OCI-LY3 (cell line): ENCODE measurements at regions not wholly inside any gene's neighbourhood (a gene's known extent, or its start where the extent isn't known, plus 50 kb on each side); places are given as distances from the start of the nearest gene placed in this dataset.

ENCODE experiments used
- H2AFZ ChIP-seq: fragments of 200-600, 300-600 bp; shearing (Covaris generic); 2 replicates; pipeline ENCODE4 v1.6.0; 2014; ENCODE audit warnings: antibody characterized with exemption, low read depth, low read length
- H3K27ac ChIP-seq: fragments of 200-600, 300-600 bp; sonication (generic); 2 replicates; pipeline ENCODE4 v1.5.1; 2014; ENCODE audit warnings: mild to moderate bottlenecking, low read length, moderate library complexity, mixed read lengths
- H3K27me3 ChIP-seq: fragments of 200-600, 300-600 bp; sonication (generic); 2 replicates; pipeline ENCODE4 v1.6.1; 2014; ENCODE audit warnings: low read depth, low read length, mixed read lengths
- H3K36me3 ChIP-seq: fragments of 200-600, 300-600 bp; sonication (generic); replicated peaks from 2 replicates; pipeline ENCODE3; 2014; ENCODE audit warnings: low read depth, low read length, mixed read lengths
- H3K4me1 ChIP-seq: fragments of 300-600, 200-600 bp; sonication (generic); 2 replicates; pipeline ENCODE4 v1.6.1; 2014; ENCODE audit warnings: low read length, mixed read lengths
- H3K4me2 ChIP-seq: fragments of 200-600, 300-600 bp; sonication (generic); 2 replicates; pipeline ENCODE4 v1.6.1; 2014; ENCODE audit warnings: low read length, mixed read lengths
- H3K4me3 ChIP-seq: fragments of 300-600, 200-600 bp; sonication (generic); 2 replicates; pipeline ENCODE4 v1.5.1; 2014; ENCODE audit warnings: antibody characterized with exemption, mild to moderate bottlenecking, low read length, moderate library complexity
- H3K79me2 ChIP-seq: fragments of 300-600, 200-600 bp; shearing (Covaris generic); 2 replicates; pipeline ENCODE4 v1.6.1; 2014; ENCODE audit warnings: mild to moderate bottlenecking, low read length, mixed read lengths
- H3K9ac ChIP-seq: fragments of 300-600, 200-600 bp; shearing (Covaris generic); 2 replicates; pipeline ENCODE4 v1.6.0; 2014; ENCODE audit warnings: mild to moderate bottlenecking, low read length, moderate library complexity
- H3K9me3 ChIP-seq: fragments of 200-600, 300-600 bp; shearing (Covaris generic); 2 replicates; pipeline ENCODE4 v1.6.1; 2014; ENCODE audit warnings: low read length, mixed read lengths; ENCODE audit not compliant: insufficient read depth
- H4K20me1 ChIP-seq: fragments of 200-600, 300-600 bp; sonication (generic); 2 replicates; pipeline ENCODE4 v1.6.1; 2016; ENCODE audit warnings: low read length, mixed read lengths; ENCODE audit not compliant: insufficient read depth
- CTCF ChIP-seq: fragments of 200-600, 300-600 bp; sonication (generic); IDR thresholded peaks from 2 replicates; pipeline ENCODE4 v1.5.1; 2014; ENCODE audit warnings: antibody characterized with exemption, low read length, low read depth
- EZH2phosphoT487 ChIP-seq: fragments of 200-600 bp; shearing (Covaris generic); IDR thresholded peaks from 2 replicates; pipeline ENCODE4 v1.6.1; 2018; ENCODE audit warnings: antibody characterized with exemption, mixed run types, low read depth

- Histone ChIP-seq H3K4me3 (no peak overlapping the region), H3K79me2 (no peaks in the 10 kb centered on the region), H3K4me1 (0 out of 2 replicates have a peak, but pooled peaks cover 6% of the 10 kb centered on the region), H3K27ac (no peak overlapping the region), H3K9ac (no peak overlapping the region), H3K36me3 (no peaks in the 10 kb centered on the region), H3K27me3 (no peaks in the 10 kb centered on the region), H3K4me2 (no peak overlapping the region), H2AFZ (no peak overlapping the region), H4K20me1 (no peaks in the 10 kb centered on the region), H3K9me3 (no peaks in the 10 kb centered on the region)
- TF ChIP-seq CTCF, result no peak
- no peak for TF ChIP-seq EZH2phosphoT487
These were observed 250.8 kb upstream of the PITRM1 start for GRCh38 chr10:3423384-3423783.

- Histone ChIP-seq H3K4me1 (0 out of 2 replicates have a peak, but pooled peaks cover 6% of the 10 kb centered on the region), H4K20me1 (no peaks in the 10 kb centered on the region), H3K27ac (no peak overlapping the region), H3K36me3 (no peaks in the 10 kb centered on the region), H3K9ac (no peak overlapping the region), H3K4me3 (no peak overlapping the region), H3K79me2 (no peaks in the 10 kb centered on the region), H3K9me3 (no peaks in the 10 kb centered on the region), H3K27me3 (no peaks in the 10 kb centered on the region), H3K4me2 (no peak overlapping the region), H2AFZ (no peak overlapping the region)
- TF ChIP-seq EZH2phosphoT487 (no peak), CTCF (no peak)
These were observed 249.7 kb upstream of the PITRM1 start for GRCh38 chr10:3422282-3422681.

- no peak overlapping the region for H3K4me2 ChIP-seq
- no peaks in the 10 kb centered on the region for H3K27me3 ChIP-seq
- TF ChIP-seq EZH2phosphoT487, result no peak
- no peak for TF ChIP-seq CTCF
- H3K4me1 ChIP-seq, result 0 out of 2 replicates have a peak, but pooled peaks cover 6% of the 10 kb centered on the region
- no peaks in the 10 kb centered on the region for H3K79me2 ChIP-seq
- H3K4me3 ChIP-seq, result no peak overlapping the region
- no peak overlapping the region for H3K27ac ChIP-seq
- H3K9ac ChIP-seq, result no peak overlapping the region
- no peaks in the 10 kb centered on the region for H3K36me3 ChIP-seq
- no peaks in the 10 kb centered on the region for H4K20me1 ChIP-seq
- H3K9me3 ChIP-seq, result no peaks in the 10 kb centered on the region
- no peak overlapping the region for H2AFZ ChIP-seq
These were observed 249.1 kb upstream of the PITRM1 start for GRCh38 chr10:3421537-3422257.

GRCh38 chr10:3420527-3421469, 248.2 kb upstream of the PITRM1 start:
- Histone ChIP-seq H3K4me1 (0 out of 2 replicates have a peak, but pooled peaks cover 6% of the 10 kb centered on the region), H3K27ac (no peak overlapping the region), H3K4me2 (no peak overlapping the region), H3K9me3 (no peaks in the 10 kb centered on the region), H3K9ac (no peak overlapping the region), H2AFZ (no peak overlapping the region), H4K20me1 (no peaks in the 10 kb centered on the region), H3K36me3 (no peaks in the 10 kb centered on the region), H3K4me3 (no peak overlapping the region), H3K79me2 (no peaks in the 10 kb centered on the region), H3K27me3 (no peaks in the 10 kb centered on the region)
- TF ChIP-seq EZH2phosphoT487 (no peak), CTCF (no peak)
